Liver (tissue), 8 donors: ENCODE measurements at regions not wholly inside any gene's neighbourhood (a gene's known extent, or its start where the extent isn't known, plus 50 kb on each side); places are given as distances from the start of the nearest gene placed in this dataset.

Experiments
- DNase-seq: peaks from one replicate; pipeline ENCODE4 v3.0.0-alpha.2; 2017; ENCODE audit warnings: low spot score
- H3K27ac ChIP-seq, 2 donors: one replicate each; pipeline ENCODE4 v1.7.0; 2013; ENCODE audit warnings: inconsistent platforms in 2 of 2, low read length in 2 of 2, control low read depth in 1 of 2, low read depth in 1 of 2, mild to moderate bottlenecking in 1 of 2
- H3K27me3 ChIP-seq, 4 donors: one replicate each; pipeline versions ENCODE4 v1.6.1 to v1.7.0; 2013; ENCODE audit warnings: low read length in 3 of 4, inconsistent platforms in 1 of 4, mild to moderate bottlenecking in 1 of 4, moderate library complexity in 1 of 4; ENCODE audit not compliant: control insufficient read depth in 4 of 4, insufficient read depth in 4 of 4
- H3K36me3 ChIP-seq, 4 donors: one replicate each; pipeline versions ENCODE4 v1.6.1 to v1.7.0; 2013; ENCODE audit warnings: low read length in 3 of 4, mild to moderate bottlenecking in 3 of 4, low read depth in 1 of 4, moderate library complexity in 1 of 4; ENCODE audit not compliant: control insufficient read depth in 4 of 4, insufficient read depth in 3 of 4
- H3K4me1 ChIP-seq, 4 donors: one replicate each; pipeline versions ENCODE4 v1.6.1 to v1.7.0; 2013; ENCODE audit warnings: low read length in 3 of 4, mild to moderate bottlenecking in 3 of 4, moderate library complexity in 1 of 4; ENCODE audit not compliant: control insufficient read depth in 4 of 4, insufficient read depth in 4 of 4
- H3K4me3 ChIP-seq, 3 donors: one replicate each; pipeline versions ENCODE4 v1.6.1 to v1.7.0; 2013; ENCODE audit warnings: low read length in 3 of 3, control low read depth in 1 of 3, low read depth in 1 of 3, mild to moderate bottlenecking in 1 of 3
- H3K9ac ChIP-seq, 2 donors: one replicate each; pipeline ENCODE4 v1.7.0; 2013; ENCODE audit warnings: low read length in 2 of 2, mild to moderate bottlenecking in 2 of 2, moderate library complexity in 2 of 2, control low read depth in 1 of 2, low read depth in 1 of 2
- H3K9me3 ChIP-seq, 4 donors: one replicate each; pipeline versions ENCODE4 v1.6.1 to v1.7.0; 2013; ENCODE audit warnings: low read length in 3 of 4; ENCODE audit not compliant: control insufficient read depth in 4 of 4
- CTCF ChIP-seq: fragments of 150-350 bp; IDR thresholded peaks from 2 replicates; pipeline ENCODE4 v1.5.1; 2017; ENCODE audit warnings: improper control_type of control experiment, low read depth, low read length; ENCODE audit not compliant: missing input control
- EGR1 ChIP-seq, 2 donors: IDR thresholded peaks; 2 replicates each; pipeline ENCODE4 v1.6.1; 2016 to 2018; ENCODE audit warnings: antibody characterized with exemption in 2 of 2, low read depth in 2 of 2
- FOXA1 ChIP-seq: IDR thresholded peaks from 2 replicates; pipeline ENCODE4 v1.6.1; 2016; ENCODE audit warnings: antibody characterized with exemption
- FOXA2 ChIP-seq: IDR thresholded peaks from 2 replicates; pipeline ENCODE4 v1.6.1; 2016; ENCODE audit warnings: antibody characterized with exemption
- GABPA ChIP-seq, 2 donors: IDR thresholded peaks in 1 of 2; conservative IDR thresholded peaks in 1 of 2; 2 replicates each; pipeline ENCODE4 v1.6.1; 2016; ENCODE audit warnings: antibody characterized with exemption in 2 of 2, mild to moderate bottlenecking in 1 of 2, moderate library complexity in 1 of 2
- HNF4A ChIP-seq, 2 donors: conservative IDR thresholded peaks; 2 replicates each; pipeline ENCODE4 v1.6.1; 2016; ENCODE audit warnings: antibody characterized with exemption in 2 of 2, mild to moderate bottlenecking in 2 of 2
- HNF4G ChIP-seq: IDR thresholded peaks from 2 replicates; pipeline ENCODE4 v1.6.1; 2016; ENCODE audit warnings: antibody characterized with exemption
- JUND ChIP-seq, 2 donors: IDR thresholded peaks; 2 replicates each; pipeline ENCODE4 v1.6.1; 2016; ENCODE audit warnings: antibody characterized with exemption in 2 of 2
- NR2F2 ChIP-seq: IDR thresholded peaks from 2 replicates; pipeline ENCODE4 v1.6.1; 2016; ENCODE audit warnings: antibody characterized with exemption
- RAD21 ChIP-seq, 2 donors: IDR thresholded peaks; 2 replicates each; pipeline ENCODE4 v1.6.1; 2016; ENCODE audit warnings: antibody characterized with exemption in 2 of 2, mild to moderate bottlenecking in 2 of 2
- TAF1 ChIP-seq: conservative IDR thresholded peaks from 2 replicates; pipeline ENCODE4 v1.6.1; 2016; ENCODE audit warnings: antibody characterized with exemption, mild to moderate bottlenecking
- YY1 ChIP-seq: IDR thresholded peaks from 2 replicates; pipeline ENCODE4 v1.6.1; 2016; ENCODE audit warnings: antibody characterized with exemption, mild to moderate bottlenecking
- WGBS: extraction: QIAGEN DNeasy Blood & Tissue Kit; methylation state at CpG from one replicate; pipeline ENCODE4 v1.1.7; 2013; 5-methylcytosine and 5-hydroxymethylcytosine counted together
- TF ChIP-seq, protein P1 (sequence below): IDR thresholded peaks from 2 replicates; pipeline ENCODE4 v1.6.1; 2016; ENCODE audit warnings: antibody characterized with exemption
- TF ChIP-seq, protein P2 (sequence below): IDR thresholded peaks from 2 replicates; pipeline ENCODE4 v1.6.1; 2016; ENCODE audit warnings: antibody characterized with exemption, mild to moderate bottlenecking
- TF ChIP-seq, protein P3 (sequence below): IDR thresholded peaks from 2 replicates; pipeline ENCODE4 v1.6.1; 2016; ENCODE audit warnings: antibody characterized with exemption
- TF ChIP-seq, protein P4 (sequence below): IDR thresholded peaks from 2 replicates; pipeline ENCODE4 v1.6.1; 2016; ENCODE audit warnings: antibody characterized with exemption
- donor health status: healthy.
- donor health status: healthy.
- donor health status: healthy.
- donor health status: healthy.
- donor health status: healthy.

DNA sequence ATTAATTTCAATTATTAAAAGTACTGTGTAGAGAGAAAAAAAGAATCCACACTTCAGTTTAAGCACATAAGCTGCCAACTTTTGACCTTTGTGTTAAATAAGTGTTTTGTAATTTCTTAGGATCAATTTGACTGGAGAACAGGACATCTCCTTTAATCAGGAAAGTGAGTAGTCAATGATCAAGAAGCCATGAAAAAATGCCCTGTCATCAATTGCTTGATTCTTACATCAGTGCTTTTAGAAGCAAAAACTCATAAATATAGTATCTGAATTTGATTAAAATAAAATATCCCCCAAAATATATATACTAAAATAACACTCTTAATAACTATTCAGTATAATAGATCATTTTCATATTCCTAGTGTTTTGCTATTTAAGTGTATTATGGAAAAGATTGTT, 409.0 kb downstream of the TAFA4 start:
- H3K27me3 ChIP-seq, result no peaks in the 10 kb centered on the region
- no peak for DNase-seq
- no peak overlapping the region for H3K27ac ChIP-seq
- no peaks in the 10 kb centered on the region for H3K36me3 ChIP-seq
- no peaks in the 10 kb centered on the region for H3K4me1 ChIP-seq
- H3K4me3 ChIP-seq, result no peak overlapping the region
- no peak overlapping the region for H3K9ac ChIP-seq
- TF ChIP-seq, protein P1, sequence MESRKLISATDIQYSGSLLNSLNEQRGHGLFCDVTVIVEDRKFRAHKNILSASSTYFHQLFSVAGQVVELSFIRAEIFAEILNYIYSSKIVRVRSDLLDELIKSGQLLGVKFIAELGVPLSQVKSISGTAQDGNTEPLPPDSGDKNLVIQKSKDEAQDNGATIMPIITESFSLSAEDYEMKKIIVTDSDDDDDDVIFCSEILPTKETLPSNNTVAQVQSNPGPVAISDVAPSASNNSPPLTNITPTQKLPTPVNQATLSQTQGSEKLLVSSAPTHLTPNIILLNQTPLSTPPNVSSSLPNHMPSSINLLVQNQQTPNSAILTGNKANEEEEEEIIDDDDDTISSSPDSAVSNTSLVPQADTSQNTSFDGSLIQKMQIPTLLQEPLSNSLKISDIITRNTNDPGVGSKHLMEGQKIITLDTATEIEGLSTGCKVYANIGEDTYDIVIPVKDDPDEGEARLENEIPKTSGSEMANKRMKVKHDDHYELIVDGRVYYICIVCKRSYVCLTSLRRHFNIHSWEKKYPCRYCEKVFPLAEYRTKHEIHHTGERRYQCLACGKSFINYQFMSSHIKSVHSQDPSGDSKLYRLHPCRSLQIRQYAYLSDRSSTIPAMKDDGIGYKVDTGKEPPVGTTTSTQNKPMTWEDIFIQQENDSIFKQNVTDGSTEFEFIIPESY, result no peak
- TF ChIP-seq FOXA1 (no peak), YY1 (no peak), JUND (IDR thresholded peaks at IDR 0.05) (no peak), TAF1 (no peak), HNF4G (no peak), HNF4A (conservative IDR thresholded peaks at IDR 0.05) (no peak), GABPA (IDR thresholded peaks at IDR 0.05 in 1 of 2, conservative IDR thresholded peaks at IDR 0.05 in 1 of 2) (no peak), CTCF (no peak), FOXA2 (no peak), NR2F2 (no peak)
- TF ChIP-seq, protein P2, sequence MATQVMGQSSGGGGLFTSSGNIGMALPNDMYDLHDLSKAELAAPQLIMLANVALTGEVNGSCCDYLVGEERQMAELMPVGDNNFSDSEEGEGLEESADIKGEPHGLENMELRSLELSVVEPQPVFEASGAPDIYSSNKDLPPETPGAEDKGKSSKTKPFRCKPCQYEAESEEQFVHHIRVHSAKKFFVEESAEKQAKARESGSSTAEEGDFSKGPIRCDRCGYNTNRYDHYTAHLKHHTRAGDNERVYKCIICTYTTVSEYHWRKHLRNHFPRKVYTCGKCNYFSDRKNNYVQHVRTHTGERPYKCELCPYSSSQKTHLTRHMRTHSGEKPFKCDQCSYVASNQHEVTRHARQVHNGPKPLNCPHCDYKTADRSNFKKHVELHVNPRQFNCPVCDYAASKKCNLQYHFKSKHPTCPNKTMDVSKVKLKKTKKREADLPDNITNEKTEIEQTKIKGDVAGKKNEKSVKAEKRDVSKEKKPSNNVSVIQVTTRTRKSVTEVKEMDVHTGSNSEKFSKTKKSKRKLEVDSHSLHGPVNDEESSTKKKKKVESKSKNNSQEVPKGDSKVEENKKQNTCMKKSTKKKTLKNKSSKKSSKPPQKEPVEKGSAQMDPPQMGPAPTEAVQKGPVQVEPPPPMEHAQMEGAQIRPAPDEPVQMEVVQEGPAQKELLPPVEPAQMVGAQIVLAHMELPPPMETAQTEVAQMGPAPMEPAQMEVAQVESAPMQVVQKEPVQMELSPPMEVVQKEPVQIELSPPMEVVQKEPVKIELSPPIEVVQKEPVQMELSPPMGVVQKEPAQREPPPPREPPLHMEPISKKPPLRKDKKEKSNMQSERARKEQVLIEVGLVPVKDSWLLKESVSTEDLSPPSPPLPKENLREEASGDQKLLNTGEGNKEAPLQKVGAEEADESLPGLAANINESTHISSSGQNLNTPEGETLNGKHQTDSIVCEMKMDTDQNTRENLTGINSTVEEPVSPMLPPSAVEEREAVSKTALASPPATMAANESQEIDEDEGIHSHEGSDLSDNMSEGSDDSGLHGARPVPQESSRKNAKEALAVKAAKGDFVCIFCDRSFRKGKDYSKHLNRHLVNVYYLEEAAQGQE, result no peak
- TF ChIP-seq, protein P3, sequence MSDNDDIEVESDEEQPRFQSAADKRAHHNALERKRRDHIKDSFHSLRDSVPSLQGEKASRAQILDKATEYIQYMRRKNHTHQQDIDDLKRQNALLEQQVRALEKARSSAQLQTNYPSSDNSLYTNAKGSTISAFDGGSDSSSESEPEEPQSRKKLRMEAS, result no peak
- TF ChIP-seq, protein P4, sequence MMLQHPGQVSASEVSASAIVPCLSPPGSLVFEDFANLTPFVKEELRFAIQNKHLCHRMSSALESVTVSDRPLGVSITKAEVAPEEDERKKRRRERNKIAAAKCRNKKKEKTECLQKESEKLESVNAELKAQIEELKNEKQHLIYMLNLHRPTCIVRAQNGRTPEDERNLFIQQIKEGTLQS, result no peak
- no peaks in the 10 kb centered on the region for H3K9me3 ChIP-seq

GRCh38 chr3:68515237-68515636, 417.1 kb downstream of the TAFA4 start:
- H3K27ac ChIP-seq, result no peak overlapping the region

More at GRCh38 chr3:68515237-68515636, 417.1 kb downstream of the TAFA4 start:
- no peak overlapping the region for H3K4me3 ChIP-seq
- H3K36me3 ChIP-seq, result no peaks in the 10 kb centered on the region
- no peaks in the 10 kb centered on the region for H3K27me3 ChIP-seq
- TF ChIP-seq HNF4G, result no peak
- TF ChIP-seq TAF1, result no peak
- no peak for TF ChIP-seq EGR1 (IDR thresholded peaks at IDR 0.05; ENCODE audit: low read depth in 2 of 2)
- TF ChIP-seq, protein P2, result no peak
- no peak for TF ChIP-seq FOXA2
- TF ChIP-seq JUND (IDR thresholded peaks at IDR 0.05), result no peak
- no peak for TF ChIP-seq CTCF
- TF ChIP-seq RAD21 (IDR thresholded peaks at IDR 0.05), result no peak
- TF ChIP-seq, protein P1, result no peak
- TF ChIP-seq NR2F2, result no peak
- TF ChIP-seq FOXA1, result no peak
- H3K9me3 ChIP-seq, result no peaks in the 10 kb centered on the region
- H3K9ac ChIP-seq, result no peak overlapping the region
- no peaks in the 10 kb centered on the region for H3K4me1 ChIP-seq
- DNase-seq, result no peak
- 49% methylated on average over 1 of the region's 1 CpG for WGBS
